Calu3 (cell line): ENCODE measurements at regions not wholly inside any gene's neighbourhood (a gene's known extent, or its start where the extent isn't known, plus 50 kb on each side); places are given as distances from the start of the nearest gene placed in this dataset.
A peak's percentile ranks its signal among the peaks of the same experiment; 100 is the strongest.

Source experiments
- BruUV-seq: library from RNA; stranded (reverse); fragments of 400-500 nt; replicated peaks from 2 replicates; lab custom pipeline; 2021; lab: Mats Ljungman, UMichigan
- CTCF ChIA-PET: fragments of 300-600 bp; sonication (Branson Sonifier 250); formaldehyde crosslinking; loops from one replicate; lab custom pipeline; 2022; ENCODE audit warnings: antibody characterized with exemption; lab: Charles Lee
- DNase-seq: peaks from one replicate; pipeline ENCODE4 v3.0.0; 2022
- H3K27ac Mint-ChIP-seq: one replicate; pipeline ENCODE4 v1.8.0; 2022; ENCODE audit warnings: mixed read lengths; ENCODE audit not compliant: unreplicated experiment
- H3K27me3 Mint-ChIP-seq: one replicate; pipeline ENCODE4 v1.8.0; 2022; ENCODE audit warnings: mixed read lengths; ENCODE audit not compliant: unreplicated experiment
- H3K36me3 Mint-ChIP-seq: one replicate; pipeline ENCODE4 v1.8.0; 2022; ENCODE audit warnings: mild to moderate bottlenecking, moderate library complexity, mixed read lengths; ENCODE audit not compliant: insufficient read depth, unreplicated experiment
- H3K4me1 Mint-ChIP-seq: one replicate; pipeline ENCODE4 v1.8.0; 2022; ENCODE audit warnings: mild to moderate bottlenecking, low read depth, mixed read lengths; ENCODE audit not compliant: unreplicated experiment
- H3K4me3 Mint-ChIP-seq: one replicate; pipeline ENCODE4 v1.8.0; 2022; ENCODE audit warnings: mild to moderate bottlenecking, low read depth, moderate library complexity, mixed read lengths; ENCODE audit not compliant: unreplicated experiment
- H3K9me3 Mint-ChIP-seq: one replicate; pipeline ENCODE4 v1.8.0; 2022; ENCODE audit warnings: low read depth, mixed read lengths; ENCODE audit not compliant: unreplicated experiment
- intact Hi-C: fragments of 100-400 bp; cut with micrococcal nuclease; formaldehyde crosslinking; loops from one replicate; pipeline ENCODE4 v1.10.0; 2022; ENCODE audit not compliant: unreplicated experiment
- TF ChIP-seq, protein P1 (sequence below): fragments of 200-600 bp; IDR thresholded peaks from one replicate; pipeline ENCODE4 v1.8.0; 2022; ENCODE audit warnings: antibody characterized with exemption; ENCODE audit not compliant: unreplicated experiment

DNA sequence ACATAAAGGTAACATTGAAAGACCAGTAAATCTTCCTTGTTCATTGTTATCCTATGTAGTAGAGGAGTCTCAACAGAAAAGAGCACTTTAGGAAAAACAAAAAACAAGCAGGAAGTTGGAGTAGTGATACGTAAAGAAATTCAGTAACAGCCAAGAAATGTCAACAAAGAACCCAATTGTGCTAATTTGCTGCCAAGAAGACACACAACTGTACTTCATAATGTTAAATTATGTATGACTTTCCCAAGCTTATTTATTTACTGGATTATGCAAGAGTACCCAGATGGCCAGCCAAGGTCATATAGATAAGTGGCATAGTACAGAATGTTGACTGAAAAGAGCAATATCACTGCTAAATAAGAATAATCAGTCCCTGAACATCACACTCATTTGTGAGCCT is 264.7 kb upstream of the CCDC179 start:
- no peak overlapping the region for H3K4me3 Mint-ChIP-seq
- BruUV-seq: no TSS peak
- DNase-seq: no peak
- peak overlapping the region; percentile 40 for H3K27ac Mint-ChIP-seq
- H3K36me3 Mint-ChIP-seq: no peaks in the 10 kb centered on the region
- no peaks in the 10 kb centered on the region for H3K27me3 Mint-ChIP-seq
- CTCF ChIA-PET: no interaction called here
- TF ChIP-seq, protein P1, sequence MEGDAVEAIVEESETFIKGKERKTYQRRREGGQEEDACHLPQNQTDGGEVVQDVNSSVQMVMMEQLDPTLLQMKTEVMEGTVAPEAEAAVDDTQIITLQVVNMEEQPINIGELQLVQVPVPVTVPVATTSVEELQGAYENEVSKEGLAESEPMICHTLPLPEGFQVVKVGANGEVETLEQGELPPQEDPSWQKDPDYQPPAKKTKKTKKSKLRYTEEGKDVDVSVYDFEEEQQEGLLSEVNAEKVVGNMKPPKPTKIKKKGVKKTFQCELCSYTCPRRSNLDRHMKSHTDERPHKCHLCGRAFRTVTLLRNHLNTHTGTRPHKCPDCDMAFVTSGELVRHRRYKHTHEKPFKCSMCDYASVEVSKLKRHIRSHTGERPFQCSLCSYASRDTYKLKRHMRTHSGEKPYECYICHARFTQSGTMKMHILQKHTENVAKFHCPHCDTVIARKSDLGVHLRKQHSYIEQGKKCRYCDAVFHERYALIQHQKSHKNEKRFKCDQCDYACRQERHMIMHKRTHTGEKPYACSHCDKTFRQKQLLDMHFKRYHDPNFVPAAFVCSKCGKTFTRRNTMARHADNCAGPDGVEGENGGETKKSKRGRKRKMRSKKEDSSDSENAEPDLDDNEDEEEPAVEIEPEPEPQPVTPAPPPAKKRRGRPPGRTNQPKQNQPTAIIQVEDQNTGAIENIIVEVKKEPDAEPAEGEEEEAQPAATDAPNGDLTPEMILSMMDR: no peak
- intact Hi-C loops: no loop called here
- peaks cover 14% of the 10 kb centered on the region for H3K4me1 Mint-ChIP-seq
- H3K9me3 Mint-ChIP-seq: peaks cover 4% of the 10 kb centered on the region

DNA sequence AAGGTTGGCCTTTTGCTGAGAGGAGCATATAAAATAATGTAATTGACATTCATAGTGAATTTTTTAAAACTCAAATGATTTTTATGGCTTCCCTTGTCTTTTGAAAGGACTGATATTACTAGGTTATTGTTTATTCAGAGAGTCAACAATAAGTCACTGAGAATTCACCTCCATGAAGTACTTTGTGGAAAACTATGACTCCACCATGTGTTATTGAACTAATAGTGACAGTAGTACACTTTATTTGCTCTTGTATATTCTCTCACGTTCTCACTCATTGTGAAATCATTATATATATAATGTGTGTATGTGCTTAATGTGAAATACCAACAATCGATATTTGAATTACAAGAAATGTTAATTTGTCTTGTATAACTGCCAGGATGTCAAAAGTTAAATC is 267.4 kb upstream of the CCDC179 start:
- DNase-seq: no peak
- intact Hi-C loops: no loop called here
- no peaks in the 10 kb centered on the region for H3K27me3 Mint-ChIP-seq
- no peak overlapping the region for H3K27ac Mint-ChIP-seq
- no TSS peak for BruUV-seq
- CTCF ChIA-PET: no interaction called here
- H3K4me3 Mint-ChIP-seq: no peak overlapping the region
- H3K4me1 Mint-ChIP-seq: peaks cover 14% of the 10 kb centered on the region
- H3K9me3 Mint-ChIP-seq: peaks cover 4% of the 10 kb centered on the region
- no peaks in the 10 kb centered on the region for H3K36me3 Mint-ChIP-seq
- TF ChIP-seq, protein P1: no peak

DNA sequence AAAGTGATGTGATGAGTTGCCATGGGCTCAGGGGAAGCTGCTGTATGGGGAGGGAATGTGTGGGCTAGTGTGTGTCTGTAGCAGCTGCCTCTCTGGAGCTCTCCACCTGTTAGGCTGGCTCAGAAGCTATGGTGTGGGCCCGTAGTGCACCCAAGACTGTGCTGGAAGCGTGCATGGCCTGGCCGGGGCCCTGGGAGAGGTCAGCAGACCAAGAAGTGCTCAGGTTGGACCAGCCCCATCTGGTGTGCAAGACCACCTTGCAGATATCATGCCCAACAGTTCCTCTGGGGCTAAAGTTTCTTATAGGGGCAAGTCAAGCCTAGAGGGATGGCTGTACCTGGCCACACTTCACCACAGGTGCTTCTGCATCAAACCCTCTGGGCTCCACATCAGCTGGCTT is 274.4 kb upstream of the CCDC179 start:
- TF ChIP-seq, protein P1: no peak
- intact Hi-C loops: no loop called here
- H3K4me1 Mint-ChIP-seq: no peaks in the 10 kb centered on the region
- CTCF ChIA-PET: no interaction called here
- H3K27me3 Mint-ChIP-seq: no peaks in the 10 kb centered on the region
- no peak overlapping the region for H3K27ac Mint-ChIP-seq
- H3K36me3 Mint-ChIP-seq: no peaks in the 10 kb centered on the region
- peaks cover 12% of the 10 kb centered on the region for H3K9me3 Mint-ChIP-seq
- no peak for DNase-seq
- H3K4me3 Mint-ChIP-seq: no peak overlapping the region
- no TSS peak for BruUV-seq

DNA sequence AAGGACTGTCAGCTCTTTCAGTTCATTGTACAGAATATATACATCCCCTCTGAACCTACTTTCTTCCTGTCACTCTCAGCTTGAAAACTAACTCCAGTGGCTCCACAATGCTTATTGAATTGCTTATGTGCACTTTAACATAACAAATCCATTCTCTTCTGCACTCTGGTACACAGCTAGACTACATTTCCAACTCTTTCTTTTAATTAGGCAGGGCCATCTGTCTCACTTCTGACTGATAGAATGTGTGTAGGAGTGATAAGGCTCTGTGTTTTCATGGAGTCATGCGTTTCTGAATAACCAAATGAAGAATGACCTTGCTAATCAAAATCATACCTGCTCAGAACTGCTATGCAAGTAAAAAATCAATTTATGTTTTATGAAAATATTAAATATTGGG is 278.5 kb upstream of the CCDC179 start:
- no peaks in the 10 kb centered on the region for H3K4me1 Mint-ChIP-seq
- H3K27ac Mint-ChIP-seq: no peak overlapping the region
- H3K4me3 Mint-ChIP-seq: no peak overlapping the region
- intact Hi-C loops: no loop called here
- H3K27me3 Mint-ChIP-seq: no peaks in the 10 kb centered on the region
- no peaks in the 10 kb centered on the region for H3K36me3 Mint-ChIP-seq
- no peak for DNase-seq
- H3K9me3 Mint-ChIP-seq: peaks cover 3% of the 10 kb centered on the region
- no TSS peak for BruUV-seq
- CTCF ChIA-PET: no interaction called here
- TF ChIP-seq, protein P1: no peak
